Ovary (tissue), 3 donors: ENCODE measurements at regions not wholly inside any gene's neighbourhood (a gene's known extent, or its start where the extent isn't known, plus 50 kb on each side); places are given as distances from the start of the nearest gene placed in this dataset.

Experiments used
- POLR2A ChIP-seq: fragments of 450-650 bp; IDR thresholded peaks from one replicate; pipeline ENCODE4 v1.6.1; 2017; ENCODE audit warnings: antibody characterized with exemption, mild to moderate bottlenecking, moderate library complexity
- TF ChIP-seq, protein P1 (sequence below), 3 donors: fragments of 450-650 bp in 2 of 3; fragments of 200-600 bp in 1 of 3; IDR thresholded peaks; one replicate each; pipeline versions ENCODE4 v1.5.1 to v1.8.0; 2016 to 2022; ENCODE audit warnings: antibody characterized with exemption in 3 of 3, mild to moderate bottlenecking in 1 of 3
- donor health status: DM: no; HTN: no; CAD: no.

DNA sequence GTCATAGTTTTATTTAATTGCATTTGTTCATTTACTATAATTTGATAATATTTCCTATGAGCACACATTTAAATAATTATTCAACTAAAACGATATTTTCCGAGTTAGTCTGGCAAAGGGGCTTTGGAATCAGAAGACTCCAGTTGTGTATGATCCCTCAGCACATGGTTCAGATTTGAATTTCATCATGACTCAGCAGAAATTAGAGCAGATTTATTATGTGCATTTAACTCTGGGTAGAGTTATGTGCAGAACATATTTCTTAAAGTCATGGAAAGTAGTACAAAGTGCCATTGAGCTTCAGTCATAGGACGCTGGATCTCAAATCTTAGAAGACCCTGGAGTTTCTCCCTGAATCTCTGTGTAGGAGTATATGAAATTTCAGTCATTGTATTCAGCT is 106.7 kb downstream of the ADCYAP1 start:
- TF ChIP-seq, protein P1, sequence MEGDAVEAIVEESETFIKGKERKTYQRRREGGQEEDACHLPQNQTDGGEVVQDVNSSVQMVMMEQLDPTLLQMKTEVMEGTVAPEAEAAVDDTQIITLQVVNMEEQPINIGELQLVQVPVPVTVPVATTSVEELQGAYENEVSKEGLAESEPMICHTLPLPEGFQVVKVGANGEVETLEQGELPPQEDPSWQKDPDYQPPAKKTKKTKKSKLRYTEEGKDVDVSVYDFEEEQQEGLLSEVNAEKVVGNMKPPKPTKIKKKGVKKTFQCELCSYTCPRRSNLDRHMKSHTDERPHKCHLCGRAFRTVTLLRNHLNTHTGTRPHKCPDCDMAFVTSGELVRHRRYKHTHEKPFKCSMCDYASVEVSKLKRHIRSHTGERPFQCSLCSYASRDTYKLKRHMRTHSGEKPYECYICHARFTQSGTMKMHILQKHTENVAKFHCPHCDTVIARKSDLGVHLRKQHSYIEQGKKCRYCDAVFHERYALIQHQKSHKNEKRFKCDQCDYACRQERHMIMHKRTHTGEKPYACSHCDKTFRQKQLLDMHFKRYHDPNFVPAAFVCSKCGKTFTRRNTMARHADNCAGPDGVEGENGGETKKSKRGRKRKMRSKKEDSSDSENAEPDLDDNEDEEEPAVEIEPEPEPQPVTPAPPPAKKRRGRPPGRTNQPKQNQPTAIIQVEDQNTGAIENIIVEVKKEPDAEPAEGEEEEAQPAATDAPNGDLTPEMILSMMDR (IDR thresholded peaks at IDR 0.05): no peak
- no peak for TF ChIP-seq POLR2A
